ENCODE measurements at regions not wholly inside any gene's neighbourhood (a gene's known extent, or its start where the extent isn't known, plus 50 kb on each side); places are given as distances from the start of the nearest gene placed in this dataset.

- Histone ChIP-seq H4K20me1 (replicated peaks; ENCODE audit: control insufficient read depth, extremely low read depth, insufficient read depth, low read length) (no peaks in the 10 kb centered on the region), H2AFZ (ENCODE audit: low read depth, low read length) (no peak overlapping the region), H3K9me3 (replicated peaks; ENCODE audit: control insufficient read depth, insufficient read depth, low read length) (no peaks in the 10 kb centered on the region), H3K27ac (ENCODE audit: insufficient read depth, low read depth, low read length) (no peak overlapping the region), H3K9ac (replicated peaks; ENCODE audit: extremely low read depth, insufficient read depth, low read length) (no peak overlapping the region), H3K27me3 (ENCODE audit: control insufficient read depth in 2 of 2, insufficient read depth in 2 of 2, low read length in 2 of 2) (no peaks in the 10 kb centered on the region), H3K4me1 (ENCODE audit: control insufficient read depth, extremely low read depth, insufficient read depth, low read length) (no peaks in the 10 kb centered on the region), H3K4me2 (ENCODE audit: insufficient read depth, low read length) (no peak overlapping the region), H3K79me2 (ENCODE audit: control insufficient read depth, insufficient read depth, low read length) (no peaks in the 10 kb centered on the region), H3K36me3 (ENCODE audit: control insufficient read depth in 2 of 2, extremely low read depth in 1 of 2, insufficient read depth in 2 of 2, low read length in 2 of 2) (no peaks in the 10 kb centered on the region), H3K4me3 (replicated peaks in 1 of 3; ENCODE audit: insufficient read depth in 1 of 3, low read depth in 1 of 3, low read length in 3 of 3) (no peak overlapping the region), H3K9me1 (replicated peaks; ENCODE audit: control insufficient read depth, extremely low read depth, insufficient read depth, low read length) (no peaks in the 10 kb centered on the region)
- CTCF ChIA-PET = interaction anchor here (0.8 to 1.2 kb wide), 3 partner anchors 9 to 318 kb away, joined by 3 to 4 read pairs (median 3); no protein-coding TSS in a partner anchor
- FAIRE-seq = no peak
- TF ChIP-seq GATA2 (IDR thresholded peaks at IDR 0.05; ENCODE audit: insufficient read depth, insufficient read length, low read depth, low read length) = no peak
- TF ChIP-seq JUN (IDR thresholded peaks at IDR 0.05; ENCODE audit: borderline replicate concordance, insufficient read depth, insufficient read length, low read depth) = no peak
- TF ChIP-seq MAX (IDR thresholded peaks at IDR 0.05; ENCODE audit: insufficient read depth, insufficient read length) = no peak
- no peak for TF ChIP-seq MYC (IDR thresholded peaks at IDR 0.05; ENCODE audit: low read depth, low read length)
- no peak for TF ChIP-seq POLR2AphosphoS5 (IDR thresholded peaks at IDR 0.05; ENCODE audit: insufficient read depth, low read depth, low read length)
- TF ChIP-seq FOS (IDR thresholded peaks at IDR 0.05; ENCODE audit: borderline replicate concordance, insufficient read depth, low read length) = no peak
- TF ChIP-seq CTCF (IDR thresholded peaks at IDR 0.05; ENCODE audit: extremely low read depth in 1 of 2, insufficient read depth in 1 of 2, low read depth in 1 of 2, low read length in 2 of 2) = no peak
- no peak for TF ChIP-seq EZH2 (IDR thresholded peaks at IDR 0.05; ENCODE audit: borderline replicate concordance, low read depth, low read length, severe bottlenecking)
- no peak for TF ChIP-seq POLR2A (IDR thresholded peaks at IDR 0.05; ENCODE audit: low read depth, low read length)
- intact Hi-C loops (cut with micrococcal nuclease) (no loop called here), dilution Hi-C loops (cut with MboI; ENCODE audit: extremely low pct_ligation_motif_present, low sequenced_read_pairs) (no loop called here)
- POLR2A ChIA-PET = no interaction called here
- DNase-seq (ENCODE audit: low read depth, low spot score) = no peak
- no TSS peak for BruUV-seq (replicated peaks)
Observed at GRCh38 chr3:24582431-24583403, 88.1 kb upstream of the THRB start.

Measured in endothelial cell of umbilical vein (primary cell).